HG03060 (cell line): ENCODE measurements at regions not wholly inside any gene's neighbourhood (a gene's known extent, or its start where the extent isn't known, plus 50 kb on each side); places are given as distances from the start of the nearest gene placed in this dataset.

ENCODE experiments used
- ATAC-seq: cut with Tn5 transposase; IDR thresholded peaks from one replicate; pipeline ENCODE4 v1.9.1; 2021; ENCODE audit warnings: low read depth, moderate number of reproducible peaks; ENCODE audit not compliant: unreplicated experiment

GRCh38 chr2:226031647-226032501, 632.4 kb downstream of the NYAP2 start:
- no peak for ATAC-seq

- no peak for ATAC-seq
These were observed 631.5 kb downstream of the NYAP2 start for GRCh38 chr2:226030788-226031646.

- no peak for ATAC-seq
These were observed 630.9 kb downstream of the NYAP2 start for GRCh38 chr2:226030369-226030768.

GRCh38 chr2:226023946-226024345, 624.4 kb downstream of the NYAP2 start:
- no peak for ATAC-seq

GRCh38 chr2:226023383-226023782, 623.9 kb downstream of the NYAP2 start:
- ATAC-seq, result no peak

GRCh38 chr2:226020956-226021355, 621.4 kb downstream of the NYAP2 start:
- ATAC-seq, result no peak

- ATAC-seq, result no peak
These were observed 620.7 kb downstream of the NYAP2 start for GRCh38 chr2:226020176-226020575.

GRCh38 chr2:226018641-226019040, 619.1 kb downstream of the NYAP2 start:
- ATAC-seq, result no peak

- no peak for ATAC-seq
These were observed 618.0 kb downstream of the NYAP2 start for GRCh38 chr2:226017537-226017936.

- ATAC-seq, result no peak
These were observed 617.6 kb downstream of the NYAP2 start for GRCh38 chr2:226017107-226017506.

- ATAC-seq, result no peak
These were observed 612.4 kb downstream of the NYAP2 start for GRCh38 chr2:226011716-226012450.

- peak; percentile 55 for ATAC-seq
These were observed 602.9 kb downstream of the NYAP2 start for GRCh38 chr2:226002438-226002837.

- no peak for ATAC-seq
These were observed 602.2 kb downstream of the NYAP2 start for GRCh38 chr2:226001716-226002115.

- ATAC-seq, result no peak
These were observed 600.2 kb downstream of the NYAP2 start for GRCh38 chr2:225999692-226000091.

- no peak for ATAC-seq
These were observed 599.1 kb downstream of the NYAP2 start for GRCh38 chr2:225998653-225999052.

- ATAC-seq, result no peak
These were observed 598.6 kb downstream of the NYAP2 start for GRCh38 chr2:225998116-225998515.

GRCh38 chr2:225996462-225996828, 596.9 kb downstream of the NYAP2 start:
- ATAC-seq, result no peak

- ATAC-seq, result no peak
These were observed 596.4 kb downstream of the NYAP2 start for GRCh38 chr2:225995796-225996461.

- no peak for ATAC-seq
These were observed 595.4 kb downstream of the NYAP2 start for GRCh38 chr2:225994748-225995405.

- no peak for ATAC-seq
These were observed 593.9 kb downstream of the NYAP2 start for GRCh38 chr2:225993430-225993829.
